ENCODE measurements at regions not wholly inside any gene's neighbourhood (a gene's known extent, or its start where the extent isn't known, plus 50 kb on each side); places are given as distances from the start of the nearest gene placed in this dataset.

- no peak for DNase-seq (ENCODE audit: low spot score)
- ChIA-PET POLR2A (ENCODE audit: low non-redundant PET) (no interaction called here), CTCF (no interaction called here)
- TF ChIP-seq CTCF (conservative IDR thresholded peaks at IDR 0.05; ENCODE audit: low read depth) = no peak
- H3K27ac ChIP-seq = no peak overlapping the region
These were observed 103.7 kb upstream of the ZPBP start for GRCh38 chr7:50196719-50197118.

GRCh38 chr7:50190776-50191175, 97.7 kb upstream of the ZPBP start:
- no peak overlapping the region for H3K27ac ChIP-seq
- DNase-seq (ENCODE audit: low spot score) = no peak
- POLR2A ChIA-PET (ENCODE audit: low non-redundant PET) = no interaction called here
- CTCF ChIA-PET = no interaction called here
- TF ChIP-seq CTCF (conservative IDR thresholded peaks at IDR 0.05; ENCODE audit: low read depth) = no peak

- no peak overlapping the region for H3K27ac ChIP-seq
- DNase-seq (ENCODE audit: low spot score) = no peak
- ChIA-PET POLR2A (ENCODE audit: low non-redundant PET) (no interaction called here), CTCF (no interaction called here)
- no peak for TF ChIP-seq CTCF (conservative IDR thresholded peaks at IDR 0.05; ENCODE audit: low read depth)
These were observed 96.3 kb upstream of the ZPBP start for GRCh38 chr7:50189371-50189770.

GRCh38 chr7:50185951-50186682, 93.1 kb upstream of the ZPBP start:
- TF ChIP-seq CTCF (conservative IDR thresholded peaks at IDR 0.05; ENCODE audit: low read depth) = no peak
- ChIA-PET POLR2A (ENCODE audit: low non-redundant PET) (no interaction called here), CTCF (interaction anchor here (0.6 kb wide), 1 partner anchor 232 kb away, joined by 3 read pairs; no protein-coding TSS in a partner anchor)
- DNase-seq (ENCODE audit: low spot score) = no peak
- H3K27ac ChIP-seq = no peak overlapping the region

DNA sequence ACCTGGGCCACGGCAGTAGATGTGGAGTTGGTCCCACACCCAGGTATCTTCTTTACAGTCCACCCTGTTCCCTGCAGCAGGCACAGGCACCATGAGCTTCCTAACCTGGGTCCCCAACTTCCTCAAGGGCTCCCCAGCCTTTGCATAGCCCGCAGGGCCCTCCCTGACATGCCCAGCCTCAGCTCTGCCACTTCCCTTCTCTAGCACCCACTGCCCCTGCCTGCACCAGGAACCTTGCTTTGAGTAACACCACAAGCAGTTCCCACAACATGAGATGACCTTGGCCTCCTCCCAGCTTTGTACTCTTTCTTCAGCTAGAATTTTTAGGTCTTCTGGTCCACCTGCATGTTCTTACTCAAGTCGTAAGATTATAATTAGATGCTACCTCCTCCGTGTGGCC, 92.2 kb upstream of the ZPBP start:
- no peak overlapping the region for H3K27ac ChIP-seq
- DNase-seq (ENCODE audit: low spot score) = no peak
- POLR2A ChIA-PET (ENCODE audit: low non-redundant PET) = no interaction called here
- TF ChIP-seq CTCF (conservative IDR thresholded peaks at IDR 0.05; ENCODE audit: low read depth) = no peak
- CTCF ChIA-PET = no interaction called here

GRCh38 chr7:50184271-50184990, 91.4 kb upstream of the ZPBP start:
- CTCF ChIA-PET = interaction anchor here (0.6 kb wide), 1 partner anchor 397 kb away, joined by 3 read pairs; no protein-coding TSS in a partner anchor
- no peak overlapping the region for H3K27ac ChIP-seq
- POLR2A ChIA-PET (ENCODE audit: low non-redundant PET) = no interaction called here
- no peak for TF ChIP-seq CTCF (conservative IDR thresholded peaks at IDR 0.05; ENCODE audit: low read depth)
- no peak for DNase-seq (ENCODE audit: low spot score)

Data from RWPE1 (cell line).